ENCODE measurements at regions not wholly inside any gene's neighbourhood (a gene's known extent, or its start where the extent isn't known, plus 50 kb on each side); places are given as distances from the start of the nearest gene placed in this dataset.

- H3K9me3 ChIP-seq (replicated peaks; ENCODE audit: low read length) = no peaks in the 10 kb centered on the region
- no peak overlapping the region for H3K4me3 ChIP-seq (ENCODE audit: low read length)
Measured at GRCh38 chr9:73009649-73010288, 56.9 kb upstream of the ALDH1A1 start.

GRCh38 chr9:73007966-73008672, 55.3 kb upstream of the ALDH1A1 start:
- H3K4me2 ChIP-seq (ENCODE audit: low read length) = no peak overlapping the region
- no peaks in the 10 kb centered on the region for H3K9me3 ChIP-seq (replicated peaks; ENCODE audit: low read length)
- no peaks in the 10 kb centered on the region for H3K27me3 ChIP-seq (ENCODE audit: control insufficient read depth, insufficient read depth, low read length)
- peaks cover 17% of the 10 kb centered on the region for H3K4me1 ChIP-seq (ENCODE audit: control insufficient read depth, insufficient read depth, low read length)
- H3K9ac ChIP-seq (ENCODE audit: low read depth, low read length) = no peak overlapping the region
- H3K36me3 ChIP-seq (ENCODE audit: insufficient read depth, low read length) = no peaks in the 10 kb centered on the region
- no peak overlapping the region for H3K4me3 ChIP-seq (ENCODE audit: low read length)

More at GRCh38 chr9:73009649-73010288, 56.9 kb upstream of the ALDH1A1 start:
- Histone ChIP-seq H3K4me1 (ENCODE audit: control insufficient read depth, insufficient read depth, low read length) (peaks cover 27% of the 10 kb centered on the region), H3K4me2 (ENCODE audit: low read length) (no peak overlapping the region), H3K36me3 (ENCODE audit: insufficient read depth, low read length) (no peaks in the 10 kb centered on the region), H3K9ac (ENCODE audit: low read depth, low read length) (no peak overlapping the region), H3K27me3 (ENCODE audit: control insufficient read depth, insufficient read depth, low read length) (no peaks in the 10 kb centered on the region)

- Histone ChIP-seq H3K9ac (ENCODE audit: low read depth, low read length) (no peak overlapping the region), H3K4me3 (ENCODE audit: low read length) (no peak overlapping the region), H3K9me3 (replicated peaks; ENCODE audit: low read length) (no peaks in the 10 kb centered on the region), H3K4me1 (ENCODE audit: control insufficient read depth, insufficient read depth, low read length) (peaks cover 11% of the 10 kb centered on the region), H3K27me3 (ENCODE audit: control insufficient read depth, insufficient read depth, low read length) (no peaks in the 10 kb centered on the region), H3K36me3 (ENCODE audit: insufficient read depth, low read length) (no peaks in the 10 kb centered on the region), H3K4me2 (ENCODE audit: low read length) (no peak overlapping the region)
Measured at GRCh38 chr9:73006986-73007385, 54.1 kb upstream of the ALDH1A1 start.

All from skeletal muscle satellite cell (primary cell).